T follicular helper cell (primary cell): ENCODE measurements at regions not wholly inside any gene's neighbourhood (a gene's known extent, or its start where the extent isn't known, plus 50 kb on each side); places are given as distances from the start of the nearest gene placed in this dataset.
"Not testable (repeated sequence)": the region's sequence is repeated elsewhere in the genome, so short reads cannot be mapped to it uniquely, and the experiment has no call there.

Experiments
- DNase-seq: peaks from one replicate; pipeline ENCODE4 v3.0.0-alpha.2; 2020; ENCODE audit warnings: low read depth

GRCh38 chr18:39453356-39453755 lies 1887.8 kb upstream of the CELF4 start:
- no peak for DNase-seq

DNA sequence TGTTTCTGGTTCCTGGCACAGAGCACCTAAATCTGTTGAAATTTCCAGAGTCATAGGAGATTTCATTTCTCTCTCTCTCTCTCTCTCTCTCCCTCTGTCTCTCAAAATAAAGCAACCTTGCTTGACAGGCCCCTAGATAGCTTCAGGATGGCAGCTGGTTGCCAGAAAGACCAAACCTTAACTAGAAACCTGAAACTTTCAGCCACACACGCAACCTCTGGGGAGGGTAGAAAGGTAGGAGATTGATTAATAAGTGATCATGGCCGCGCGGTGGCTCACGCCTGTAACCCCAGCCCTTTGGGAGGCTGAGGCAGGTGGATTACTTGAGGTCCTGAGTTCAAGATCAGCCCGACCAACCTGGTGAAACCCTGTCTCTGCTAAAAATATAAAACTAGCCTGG lies 1885.4 kb upstream of the CELF4 start:
- no peak for DNase-seq

- DNase-seq: no peak
These were observed 1884.0 kb upstream of the CELF4 start for GRCh38 chr18:39449566-39449965.

DNA sequence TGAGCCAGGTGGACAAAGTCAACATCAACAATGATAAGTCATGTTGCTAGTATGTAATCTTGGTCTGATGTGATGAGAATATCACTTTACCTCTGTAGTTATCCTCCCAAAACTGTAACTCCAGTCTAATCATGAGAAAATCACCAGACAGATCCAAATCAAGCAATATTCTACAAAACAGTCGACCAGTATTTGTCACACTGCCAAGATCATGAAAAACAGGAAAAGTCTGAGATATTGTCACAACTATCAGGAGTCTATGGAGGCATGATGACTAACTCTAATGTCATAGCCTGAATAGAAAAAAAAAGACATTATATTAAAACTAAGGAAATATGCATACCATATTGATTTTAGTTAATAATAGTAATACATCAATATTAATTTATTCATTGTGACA lies 1883.3 kb upstream of the CELF4 start:
- no peak for DNase-seq

- not testable (repeated sequence) for DNase-seq
These were observed 1879.4 kb upstream of the CELF4 start for GRCh38 chr18:39444957-39445356.

DNA sequence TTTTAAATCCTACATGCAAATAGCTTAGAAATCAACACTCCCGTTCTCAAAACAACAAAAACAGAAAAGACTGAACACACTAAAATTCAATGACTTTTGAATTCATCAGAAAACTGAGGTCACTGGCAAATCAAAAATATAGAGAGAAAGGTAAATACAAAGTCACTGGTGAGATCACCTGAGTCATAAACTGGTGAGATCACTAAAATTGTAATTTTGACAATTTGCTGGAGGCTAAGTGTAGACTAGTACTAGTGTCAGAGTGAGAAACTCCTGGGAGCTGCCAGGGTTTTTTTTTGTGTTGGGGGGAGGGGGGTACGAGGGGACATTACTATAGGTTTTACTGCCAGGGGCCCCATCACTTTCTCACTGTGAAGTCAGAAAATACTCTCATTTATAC lies 1876.0 kb upstream of the CELF4 start:
- no peak for DNase-seq

DNA sequence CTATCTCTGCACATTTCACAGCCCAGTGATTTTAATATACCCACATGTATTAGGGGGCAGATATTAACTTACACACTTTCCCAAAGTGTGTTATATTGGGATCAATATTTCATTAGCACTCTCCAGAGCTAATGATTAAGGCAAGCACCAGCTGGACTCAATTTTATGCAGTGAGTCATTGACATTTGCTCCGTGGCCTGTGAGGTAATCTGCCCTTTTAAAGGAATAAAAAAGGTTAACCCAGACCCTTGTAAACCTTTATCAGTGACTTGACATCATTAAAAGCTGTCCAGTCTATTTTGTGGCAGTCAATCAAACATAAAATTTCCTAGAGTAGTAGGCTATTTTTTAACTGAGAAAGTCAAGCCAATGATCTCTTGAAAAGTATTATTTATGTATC lies 1870.4 kb upstream of the CELF4 start:
- no peak for DNase-seq

- DNase-seq: no peak
These were observed 1869.6 kb upstream of the CELF4 start for GRCh38 chr18:39435209-39435608.

DNA sequence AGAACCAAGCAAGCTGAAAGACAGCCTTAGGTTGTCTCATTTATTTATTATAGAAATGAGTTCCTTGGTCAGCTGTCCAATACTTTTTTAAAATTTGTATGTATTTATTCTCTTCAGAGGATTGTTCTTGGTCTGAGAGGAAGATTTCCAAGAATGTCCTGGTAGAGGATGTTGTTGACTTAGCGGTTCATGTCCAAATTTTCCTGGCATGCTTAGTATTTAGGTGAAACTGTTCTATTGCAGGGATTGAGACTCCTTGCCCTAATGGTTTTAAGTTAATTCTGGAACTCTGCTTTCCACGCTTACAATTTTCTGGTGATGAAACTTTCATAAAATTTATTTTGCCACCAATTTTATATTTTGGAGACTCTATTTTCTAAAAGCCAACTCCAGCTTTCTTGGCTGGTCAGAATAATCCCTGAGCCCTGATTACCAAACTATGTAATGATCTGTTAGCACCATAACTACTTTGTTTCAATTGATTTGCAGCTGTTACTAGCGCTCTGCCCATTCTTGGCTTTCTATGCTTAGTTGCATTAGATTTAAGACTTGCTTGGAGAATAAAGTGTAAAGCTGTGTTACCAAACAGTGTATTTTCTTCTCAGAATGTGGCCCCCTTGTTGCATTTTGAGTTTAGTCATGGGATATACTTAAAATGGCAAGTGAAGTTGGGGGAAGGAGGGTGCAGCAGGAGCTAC lies 1868.8 kb upstream of the CELF4 start:
- no peak for DNase-seq

DNA sequence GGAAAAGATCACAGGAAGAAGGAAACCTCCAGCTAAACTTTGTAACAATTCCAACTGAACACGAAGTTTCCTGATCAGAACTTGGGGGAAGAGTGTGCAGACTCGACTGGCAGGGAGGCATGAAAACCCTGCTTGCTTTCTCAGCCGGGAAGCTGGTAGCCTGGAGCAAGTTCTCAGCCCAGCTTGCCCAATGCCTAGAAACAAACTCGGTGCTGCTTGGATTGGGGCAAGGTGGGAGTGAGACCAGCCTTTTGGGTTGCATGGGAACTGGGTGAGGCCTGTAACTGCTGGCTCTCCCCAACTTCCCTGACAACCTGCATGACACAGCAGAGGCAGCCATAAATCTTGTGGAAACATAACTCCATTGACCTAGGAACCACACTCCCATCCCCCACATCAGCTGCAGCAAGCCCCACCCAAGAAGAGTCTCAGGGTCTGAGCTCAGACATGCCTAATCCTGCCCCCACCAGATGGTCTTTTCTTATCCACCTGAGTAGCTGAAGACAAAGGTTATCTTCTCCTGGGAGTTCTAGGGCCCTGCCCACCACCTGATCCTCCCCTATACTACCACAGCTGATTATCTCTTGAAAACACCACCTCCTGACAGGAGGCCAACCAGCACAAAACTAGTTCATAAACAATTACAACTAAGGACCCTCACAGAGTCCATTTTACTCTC lies 1859.7 kb upstream of the CELF4 start:
- DNase-seq: no peak

DNA sequence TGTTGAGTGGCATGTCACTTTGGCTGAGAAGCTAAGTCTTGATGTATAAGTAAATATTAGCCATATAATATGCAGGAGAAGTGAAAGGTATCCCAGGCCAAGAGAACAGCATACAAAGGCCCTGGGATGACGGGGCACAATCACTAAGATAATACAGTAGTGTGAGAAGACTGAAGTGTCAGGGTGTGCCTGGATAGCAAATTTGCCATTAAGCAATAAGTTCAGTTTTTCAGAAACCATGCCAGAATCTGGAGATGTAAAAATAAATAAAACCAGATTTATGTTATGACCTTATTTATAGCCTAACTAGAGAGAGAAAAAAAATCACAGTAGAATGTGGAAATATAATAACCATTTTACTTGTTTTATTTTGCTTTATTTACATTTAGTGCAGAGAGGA lies 1858.7 kb upstream of the CELF4 start:
- DNase-seq: no peak

DNA sequence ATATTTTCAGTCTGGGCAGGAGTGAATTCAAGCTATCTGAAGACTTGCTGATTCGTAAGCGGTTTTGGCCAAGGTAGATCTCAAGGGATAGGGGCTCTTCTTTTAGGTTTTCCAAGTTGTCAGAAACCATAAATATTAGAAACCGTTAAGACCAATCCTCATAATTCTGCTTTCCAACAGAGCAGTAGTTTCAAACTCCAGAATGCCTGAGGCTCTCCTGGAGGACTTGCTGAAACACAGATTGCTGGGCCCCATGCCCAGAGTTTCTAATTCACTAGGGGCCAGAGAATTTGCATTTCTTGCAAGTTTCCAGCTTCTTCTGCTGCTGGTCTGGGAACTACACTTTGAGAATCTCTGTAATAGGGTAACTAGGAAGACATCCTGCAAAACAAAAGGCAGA lies 1855.7 kb upstream of the CELF4 start:
- no peak for DNase-seq

DNA sequence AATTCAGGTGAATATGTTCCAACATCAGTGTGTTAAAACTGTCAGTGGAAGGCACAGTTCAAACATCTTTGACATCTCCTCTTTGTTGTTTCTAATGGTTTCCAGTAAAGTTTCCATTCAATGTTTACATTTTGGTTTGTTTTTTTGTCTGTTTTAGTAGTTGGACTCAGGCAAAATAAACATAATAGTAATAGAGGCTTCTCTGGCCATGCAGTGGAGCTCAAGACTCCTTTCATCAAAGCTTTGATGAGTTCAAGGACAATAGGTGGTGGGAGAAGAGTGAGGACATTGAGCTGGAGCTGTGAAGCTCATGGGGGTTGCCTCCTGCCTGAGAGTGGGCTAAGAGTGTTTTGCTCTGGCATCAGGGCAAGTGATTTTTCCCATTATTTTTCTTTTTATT lies 1853.7 kb upstream of the CELF4 start:
- no peak for DNase-seq

DNA sequence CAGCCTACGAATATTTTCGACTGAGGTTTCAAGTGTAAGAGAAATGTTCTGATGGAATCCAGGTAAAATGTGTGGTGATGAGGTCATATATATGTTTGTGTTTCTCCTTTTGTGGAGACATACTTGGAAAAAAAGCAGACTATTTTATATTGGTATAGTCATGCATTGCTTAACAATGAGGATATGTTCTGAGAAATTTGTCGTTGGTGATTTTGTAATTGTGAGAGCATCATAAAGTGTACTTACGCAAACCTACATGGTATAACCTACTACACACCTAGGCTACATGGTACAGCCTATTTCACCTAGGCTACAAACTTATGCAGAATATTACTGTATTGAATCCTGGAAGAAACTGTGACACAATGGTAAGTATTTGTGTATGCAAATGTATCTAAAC lies 1849.9 kb upstream of the CELF4 start:
- DNase-seq: no peak

DNA sequence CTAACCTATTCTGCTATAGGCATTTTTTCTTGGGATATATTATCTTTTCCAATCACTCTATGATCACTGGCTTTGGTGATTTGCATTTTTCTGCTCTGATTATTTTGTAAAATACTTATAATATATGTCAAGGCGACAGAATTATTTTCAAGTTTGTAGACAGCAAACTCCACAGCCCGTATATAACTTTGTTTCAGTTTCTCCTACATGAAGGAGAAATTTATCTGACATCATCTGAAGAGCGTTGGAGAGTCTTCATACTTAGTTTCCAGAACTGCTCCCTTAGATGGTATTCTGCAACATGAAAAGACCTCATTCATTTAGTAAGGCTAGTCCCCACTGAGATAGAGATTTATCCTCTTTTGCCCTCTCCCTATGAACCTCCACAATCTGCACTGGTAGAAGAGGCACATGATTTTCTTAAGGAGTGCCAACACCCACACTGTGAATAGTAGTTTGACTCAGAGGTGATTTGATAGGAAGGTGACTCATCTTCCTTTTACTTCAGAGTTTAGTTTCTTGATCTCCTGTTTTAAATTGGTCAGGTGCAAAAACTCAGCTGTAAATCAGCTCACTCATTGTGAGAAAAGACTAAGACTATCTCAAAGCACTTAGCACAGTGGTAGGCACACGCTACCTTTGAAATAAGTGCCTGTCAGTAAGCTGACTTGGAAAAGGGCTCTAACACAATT lies 1848.6 kb upstream of the CELF4 start:
- no peak for DNase-seq

DNA sequence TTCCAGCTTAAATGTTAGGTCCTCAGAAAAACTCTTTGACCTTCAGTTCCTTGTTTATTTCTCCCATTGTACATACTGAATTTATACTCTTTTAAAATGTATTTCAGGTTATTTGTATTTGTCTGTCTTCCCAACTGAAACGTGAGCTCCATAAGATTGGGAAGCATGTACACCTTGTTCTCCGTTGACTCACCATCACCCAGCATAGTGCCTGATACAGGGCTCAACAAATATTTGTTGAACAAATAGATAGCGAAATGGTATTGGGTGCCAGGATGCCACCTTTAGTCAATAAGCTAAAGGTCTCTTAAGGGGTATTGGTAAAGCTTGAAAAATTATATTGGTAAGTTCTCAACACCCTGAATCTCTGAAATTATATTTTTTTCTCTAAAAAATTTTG lies 1841.3 kb upstream of the CELF4 start:
- DNase-seq: no peak

DNA sequence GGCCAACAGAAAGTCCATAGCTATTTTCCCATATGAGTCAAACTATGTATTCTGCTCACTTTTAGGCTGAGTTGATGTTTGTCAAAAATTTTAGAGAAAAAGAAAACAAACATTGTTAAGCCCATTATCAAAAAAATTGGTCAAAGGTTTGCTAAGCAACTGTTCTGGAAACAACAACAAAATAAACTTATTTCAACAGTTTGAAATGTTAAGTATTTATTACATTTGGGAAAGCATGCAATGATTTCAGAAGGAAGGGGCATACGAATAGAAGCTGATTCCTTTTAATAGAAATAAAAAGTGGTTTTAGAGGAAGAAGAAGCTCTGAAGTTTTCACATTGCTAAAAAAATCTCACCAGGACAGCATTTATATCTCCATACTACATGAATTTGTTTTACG lies 1837.5 kb upstream of the CELF4 start:
- no peak for DNase-seq

GRCh38 chr18:39399662-39400061 lies 1834.1 kb upstream of the CELF4 start:
- DNase-seq: no peak

- no peak for DNase-seq
These were observed 1830.6 kb upstream of the CELF4 start for GRCh38 chr18:39396168-39396567.

- no peak for DNase-seq
These were observed 1824.3 kb upstream of the CELF4 start for GRCh38 chr18:39389800-39390379.

GRCh38 chr18:39380866-39381265 lies 1815.3 kb upstream of the CELF4 start:
- DNase-seq: no peak

- DNase-seq: no peak
These were observed 1814.7 kb upstream of the CELF4 start for GRCh38 chr18:39380186-39380725.

- DNase-seq: no peak
These were observed 1809.5 kb upstream of the CELF4 start for GRCh38 chr18:39375066-39375465.
